SK-N-SH (cell line): ENCODE measurements at regions not wholly inside any gene's neighbourhood (a gene's known extent, or its start where the extent isn't known, plus 50 kb on each side); places are given as distances from the start of the nearest gene placed in this dataset.

Experiments used
- CTCF ChIA-PET: fragments of 300-600, 350-600 bp; formaldehyde crosslinking; extraction: SDS; loops from one replicate; lab custom pipeline; 2021; lab: Yijun Ruan, JAX
- POLR2A ChIA-PET: fragments of 350-600 bp; sonication (Branson Sonifier 250); formaldehyde crosslinking; extraction: SDS; loops from one replicate; lab custom pipeline; 2020; ENCODE audit warnings: antibody characterized with exemption, inconsistent platforms; lab: Yijun Ruan, JAX
- DNase-seq: peaks from one replicate; pipeline ENCODE4 v3.0.0; 2012
- H2AFZ ChIP-seq: fragments of 200-600 bp; sonication (generic); 2 replicates; pipeline ENCODE4 v1.8.1; 2016; ENCODE audit warnings: antibody characterized with exemption, mild to moderate bottlenecking, low read depth
- H3F3A ChIP-seq: fragments of 200-600 bp; sonication (generic); replicated peaks from 2 replicates; pipeline ENCODE3; 2016; ENCODE audit warnings: antibody characterized with exemption, mild to moderate bottlenecking; ENCODE audit not compliant: insufficient read depth
- H3K27ac ChIP-seq, 2 experiments: fragments of 200-500 bp in 1 of 2; fragments of 200-600 bp in 1 of 2; sonication (Bioruptor generic) in 1 of 2; sonication (generic), shearing (Covaris generic) in 1 of 2; 2 replicates each; pipeline versions ENCODE4 v1.5.1 to v1.6.1; 2014 to 2016; ENCODE audit warnings: low read depth in 2 of 2, inconsistent platforms in 1 of 2, low read length in 1 of 2, mild to moderate bottlenecking in 1 of 2, mixed read lengths in 1 of 2
- H3K27me3 ChIP-seq: fragments of 200-600 bp; sonication (generic), shearing (Covaris generic); 2 replicates; pipeline ENCODE4 v1.6.1; 2016; ENCODE audit warnings: mixed run types; ENCODE audit not compliant: insufficient read depth
- H3K36me3 ChIP-seq, 2 experiments: fragments of 200-500 bp in 1 of 2; fragments of 200-600 bp in 1 of 2; sonication (Bioruptor generic) in 1 of 2; sonication (generic) in 1 of 2; replicated peaks in 1 of 2; 2 replicates each; pipeline versions ENCODE3 to v1.5.1; 2014 to 2016; ENCODE audit warnings: low read length in 1 of 2, mild to moderate bottlenecking in 1 of 2; ENCODE audit not compliant: insufficient read depth in 2 of 2, control insufficient read depth in 1 of 2
- H3K4me1 ChIP-seq, 2 experiments: fragments of 200-500 bp in 1 of 2; fragments of 200-600 bp in 1 of 2; sonication (Bioruptor generic) in 1 of 2; sonication (generic), shearing (Covaris generic) in 1 of 2; 2 replicates each; pipeline versions ENCODE4 v1.5.1 to v1.6.1; 2014 to 2016; ENCODE audit warnings: low read depth in 1 of 2, low read length in 1 of 2, mixed run types in 1 of 2; ENCODE audit not compliant: insufficient read depth in 2 of 2, control insufficient read depth in 1 of 2
- H3K4me2 ChIP-seq: fragments of 200-600 bp; sonication (generic), shearing (Covaris generic); 2 replicates; pipeline ENCODE4 v1.6.1; 2017; ENCODE audit warnings: mixed run types
- H3K4me3 ChIP-seq, 2 experiments: fragments of 200-500 bp in 1 of 2; fragments of 200-600 bp in 1 of 2; sonication (Bioruptor generic) in 1 of 2; sonication (generic), shearing (Covaris generic) in 1 of 2; 2 replicates each; pipeline versions ENCODE4 v1.5.1 to v1.8.1; 2014 to 2016; ENCODE audit warnings: low read depth in 2 of 2, inconsistent platforms in 1 of 2, low read length in 1 of 2, mild to moderate bottlenecking in 1 of 2, mixed read lengths in 1 of 2, moderate library complexity in 1 of 2
- H3K79me2 ChIP-seq: fragments of 200-600 bp; sonication (generic); 2 replicates; pipeline ENCODE4 v1.8.1; 2017; ENCODE audit warnings: mild to moderate bottlenecking; ENCODE audit not compliant: insufficient read depth
- H3K9ac ChIP-seq: fragments of 200-600 bp; sonication (generic); 2 replicates; pipeline ENCODE4 v1.6.1; 2017; ENCODE audit warnings: mixed run types
- H3K9me2 ChIP-seq: fragments of 200-600 bp; sonication (generic); 2 replicates; pipeline ENCODE4 v1.6.1; 2017; ENCODE audit warnings: mixed run types
- H3K9me3 ChIP-seq: fragments of 200-600 bp; sonication (generic); 2 replicates; pipeline ENCODE4 v1.6.1; 2017; ENCODE audit warnings: mixed run types, mild to moderate bottlenecking, moderate library complexity
- H4K20me1 ChIP-seq: fragments of 200-600 bp; sonication (generic); 2 replicates; pipeline ENCODE4 v1.6.1; 2017; ENCODE audit warnings: mild to moderate bottlenecking, mixed run types; ENCODE audit not compliant: insufficient read depth
- ELF1 ChIP-seq: IDR thresholded peaks from 2 replicates; pipeline ENCODE4 v1.4.0; 2012
- EP300 ChIP-seq, 2 experiments: IDR thresholded peaks; 2 replicates each; pipeline versions ENCODE4 v1.4.0 to v1.6.1; 2012; ENCODE audit warnings: borderline replicate concordance in 1 of 2, low read depth in 1 of 2, low read length in 1 of 2
- FOXJ3 ChIP-seq: sonication (generic); formaldehyde crosslinking; IDR thresholded peaks from 2 replicates; pipeline ENCODE4 v1.5.1; 2020; ENCODE audit warnings: mild to moderate bottlenecking, missing genetic modification reagents
- GABPA ChIP-seq: IDR thresholded peaks from 2 replicates; pipeline ENCODE4 v1.4.0; 2012; ENCODE audit warnings: low read depth, mild to moderate bottlenecking
- IRF3 ChIP-seq: fragments of 150-350 bp; IDR thresholded peaks from 2 replicates; pipeline ENCODE4 v1.6.1; 2016; ENCODE audit warnings: mild to moderate bottlenecking, low read depth, low read length
- JUND ChIP-seq: IDR thresholded peaks from 2 replicates; pipeline ENCODE4 v1.4.0; 2012
- MEF2A ChIP-seq: IDR thresholded peaks from 2 replicates; pipeline ENCODE4 v1.4.0; 2012; ENCODE audit warnings: low read depth, borderline replicate concordance
- MXI1 ChIP-seq: IDR thresholded peaks from 2 replicates; pipeline ENCODE4 v1.6.1; 2012; ENCODE audit warnings: mild to moderate bottlenecking, low read depth, low read length, improper control_type of control experiment
- PBX3 ChIP-seq: IDR thresholded peaks from 2 replicates; pipeline ENCODE4; 2012
- RAD21 ChIP-seq: IDR thresholded peaks from 2 replicates; pipeline ENCODE4 v1.6.1; 2012; ENCODE audit warnings: mild to moderate bottlenecking, low read length
- REST ChIP-seq: IDR thresholded peaks from 2 replicates; pipeline ENCODE4 v1.6.1; 2012; ENCODE audit warnings: mild to moderate bottlenecking, low read depth, low read length, moderate library complexity
- SIN3A ChIP-seq: IDR thresholded peaks from 2 replicates; pipeline ENCODE4 v1.6.1; 2012; ENCODE audit warnings: low read depth, mild to moderate bottlenecking, low read length, moderate library complexity, borderline replicate concordance
- SMC3 ChIP-seq: IDR thresholded peaks from 2 replicates; pipeline ENCODE4 v1.6.1; 2012; ENCODE audit warnings: low read depth, low read length, improper control_type of control experiment
- TAF1 ChIP-seq: IDR thresholded peaks from 2 replicates; pipeline ENCODE4 v1.6.1; 2012; ENCODE audit warnings: low read depth, mild to moderate bottlenecking, low read length, moderate library complexity, borderline replicate concordance
- TCF12 ChIP-seq: IDR thresholded peaks from 2 replicates; pipeline ENCODE4 v1.4.0; 2012
- USF1 ChIP-seq: IDR thresholded peaks from 2 replicates; pipeline ENCODE4 v1.4.0; 2012; ENCODE audit warnings: low read depth, borderline replicate concordance
- USF2 ChIP-seq: fragments of 150-350 bp; IDR thresholded peaks from 2 replicates; pipeline ENCODE4 v1.6.1; 2017; ENCODE audit warnings: antibody characterized with exemption, low read length, low read depth, borderline replicate concordance
- ZBTB33 ChIP-seq: IDR thresholded peaks from 2 replicates; pipeline ENCODE4 v1.4.0; 2012; ENCODE audit warnings: low read depth, borderline replicate concordance
- WGBS: methylation state at CpG from one replicate; pipeline ENCODE4 v1.1.6; 2017; ENCODE audit warnings: low lambda C conversion rate; 5-methylcytosine and 5-hydroxymethylcytosine counted together

GRCh38 chr13:90258129-90258528 lies 1089.4 kb upstream of the MIR17HG start:
- no peaks in the 10 kb centered on the region for H3K9me2 ChIP-seq
- H4K20me1 ChIP-seq = no peaks in the 10 kb centered on the region
- TF ChIP-seq MEF2A (no peak), TAF1 (no peak), FOXJ3 (CRISPR knock-in tag) (no peak), ELF1 (no peak), TCF12 (no peak), SIN3A (no peak), REST (no peak), MXI1 (no peak), USF1 (no peak), PBX3 (no peak), JUND (no peak), GABPA (no peak), SMC3 (no peak), USF2 (no peak), EP300 (IDR thresholded peaks at IDR 0.05; ENCODE audit: borderline replicate concordance in 1 of 2, low read depth in 1 of 2, low read length in 1 of 2) (no peak), ZBTB33 (no peak), IRF3 (no peak), RAD21 (no peak)
- H3K27me3 ChIP-seq = no peaks in the 10 kb centered on the region
- H3K4me3 ChIP-seq = no peak overlapping the region
- H3K9me3 ChIP-seq = no peaks in the 10 kb centered on the region
- no peak overlapping the region for H3K27ac ChIP-seq
- no peak for DNase-seq
- H2AFZ ChIP-seq = no peak overlapping the region
- H3K4me1 ChIP-seq = no peaks in the 10 kb centered on the region
- ChIA-PET CTCF (no interaction called here), POLR2A (no interaction called here)
- no peak overlapping the region for H3K4me2 ChIP-seq
- H3K36me3 ChIP-seq = no peaks in the 10 kb centered on the region
- no peak overlapping the region for H3K9ac ChIP-seq
- H3K79me2 ChIP-seq = no peaks in the 10 kb centered on the region
- 100% methylated on average over 1 of the region's 1 CpG for WGBS
- H3F3A ChIP-seq = no peaks in the 10 kb centered on the region
